ENCODE measurements at regions not wholly inside any gene's neighbourhood (a gene's known extent, or its start where the extent isn't known, plus 50 kb on each side); places are given as distances from the start of the nearest gene placed in this dataset.

DNA sequence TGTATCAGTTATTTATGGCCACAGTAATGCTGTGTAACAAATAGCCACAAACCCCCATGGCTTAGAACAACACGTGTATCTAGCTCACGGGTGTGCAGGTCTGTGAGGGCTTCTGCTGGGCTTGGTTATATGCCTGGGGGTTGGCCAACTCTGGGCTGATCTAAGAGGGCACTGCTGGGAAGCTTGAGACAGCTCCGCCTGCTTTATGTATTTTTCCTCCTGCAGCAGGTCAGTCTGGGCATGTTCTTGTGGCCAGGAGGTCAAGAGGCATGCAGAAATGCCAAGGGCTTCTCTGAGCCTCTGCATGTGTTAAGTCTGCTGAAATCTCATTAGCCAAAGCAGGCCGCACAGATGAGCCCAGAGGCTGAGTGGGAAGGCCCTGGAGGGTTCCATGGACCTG lies 105.8 kb downstream of the ZNF664 start:
- TF ChIP-seq POLR2AphosphoS5 (IDR thresholded peaks at IDR 0.05; ENCODE audit: low read depth, low read length): no peak
- TF ChIP-seq POLR2A (IDR thresholded peaks at IDR 0.05; ENCODE audit: borderline replicate concordance, extremely low read depth, insufficient read depth, insufficient read length): no peak
- TF ChIP-seq, protein P1, sequence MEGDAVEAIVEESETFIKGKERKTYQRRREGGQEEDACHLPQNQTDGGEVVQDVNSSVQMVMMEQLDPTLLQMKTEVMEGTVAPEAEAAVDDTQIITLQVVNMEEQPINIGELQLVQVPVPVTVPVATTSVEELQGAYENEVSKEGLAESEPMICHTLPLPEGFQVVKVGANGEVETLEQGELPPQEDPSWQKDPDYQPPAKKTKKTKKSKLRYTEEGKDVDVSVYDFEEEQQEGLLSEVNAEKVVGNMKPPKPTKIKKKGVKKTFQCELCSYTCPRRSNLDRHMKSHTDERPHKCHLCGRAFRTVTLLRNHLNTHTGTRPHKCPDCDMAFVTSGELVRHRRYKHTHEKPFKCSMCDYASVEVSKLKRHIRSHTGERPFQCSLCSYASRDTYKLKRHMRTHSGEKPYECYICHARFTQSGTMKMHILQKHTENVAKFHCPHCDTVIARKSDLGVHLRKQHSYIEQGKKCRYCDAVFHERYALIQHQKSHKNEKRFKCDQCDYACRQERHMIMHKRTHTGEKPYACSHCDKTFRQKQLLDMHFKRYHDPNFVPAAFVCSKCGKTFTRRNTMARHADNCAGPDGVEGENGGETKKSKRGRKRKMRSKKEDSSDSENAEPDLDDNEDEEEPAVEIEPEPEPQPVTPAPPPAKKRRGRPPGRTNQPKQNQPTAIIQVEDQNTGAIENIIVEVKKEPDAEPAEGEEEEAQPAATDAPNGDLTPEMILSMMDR (IDR thresholded peaks at IDR 0.05 in 2 of 3, conservative IDR thresholded peaks at IDR 0.05 in 1 of 3; ENCODE audit: borderline replicate concordance in 1 of 3, insufficient read depth in 1 of 3, low read depth in 2 of 3, low read length in 2 of 3): no peak
- TF ChIP-seq SP1 (IDR thresholded peaks at IDR 0.05; ENCODE audit: low read depth): no peak
- no peak for TF ChIP-seq RAD21 (IDR thresholded peaks at IDR 0.05; ENCODE audit: low read depth)
- TF ChIP-seq YY1 (IDR thresholded peaks at IDR 0.05; ENCODE audit: extremely low read depth, insufficient replicate concordance, low read depth, low read length): no peak
- TF ChIP-seq CEBPB (IDR thresholded peaks at IDR 0.05; ENCODE audit: low read depth): no peak
- no peak for TF ChIP-seq ZNF274 (IDR thresholded peaks at IDR 0.05; ENCODE audit: low read depth, low read length)
- TF ChIP-seq, protein P2, sequence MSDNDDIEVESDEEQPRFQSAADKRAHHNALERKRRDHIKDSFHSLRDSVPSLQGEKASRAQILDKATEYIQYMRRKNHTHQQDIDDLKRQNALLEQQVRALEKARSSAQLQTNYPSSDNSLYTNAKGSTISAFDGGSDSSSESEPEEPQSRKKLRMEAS (IDR thresholded peaks at IDR 0.05): no peak
